Type B pancreatic cell (in vitro differentiated cells): ENCODE measurements at regions not wholly inside any gene's neighbourhood (a gene's known extent, or its start where the extent isn't known, plus 50 kb on each side); places are given as distances from the start of the nearest gene placed in this dataset.

Experiments
- DNase-seq: peaks from one replicate; pipeline ENCODE4 v3.0.0; 2021; ENCODE audit warnings: mixed read lengths; ENCODE audit not compliant: unreplicated experiment; ENCODE audit errors: extremely low spot score
- H3K27ac Mint-ChIP-seq: 2 replicates; pipeline ENCODE4 v1.8.0; 2021; ENCODE audit warnings: mild to moderate bottlenecking, mixed read lengths
- H3K27me3 Mint-ChIP-seq: 2 replicates; pipeline ENCODE4 v1.8.0; 2021; ENCODE audit warnings: mixed read lengths
- H3K36me3 Mint-ChIP-seq: 2 replicates; pipeline ENCODE4 v1.8.0; 2021; ENCODE audit warnings: mixed read lengths
- H3K4me1 Mint-ChIP-seq: one replicate; pipeline ENCODE4 v1.8.0; 2021; ENCODE audit warnings: mixed read lengths; ENCODE audit not compliant: unreplicated experiment
- H3K4me3 Mint-ChIP-seq: 2 replicates; pipeline ENCODE4 v1.8.0; 2021; ENCODE audit warnings: mild to moderate bottlenecking, mixed read lengths
- H3K9me3 Mint-ChIP-seq: 2 replicates; pipeline ENCODE4 v1.8.0; 2021; ENCODE audit warnings: mixed read lengths
- TF ChIP-seq, protein P1 (sequence below): fragments of 200-600 bp; sonication (generic); conservative IDR thresholded peaks from 2 replicates; pipeline ENCODE4 v1.5.0; 2021; ENCODE audit warnings: antibody characterized with exemption, mild to moderate bottlenecking

GRCh38 chr5:124300815-124301621 is 445.4 kb downstream of the ZNF608 start:
- Mint-ChIP-seq H3K9me3 (peaks cover 4% of the 10 kb centered on the region), H3K27ac (no peak overlapping the region)

DNA sequence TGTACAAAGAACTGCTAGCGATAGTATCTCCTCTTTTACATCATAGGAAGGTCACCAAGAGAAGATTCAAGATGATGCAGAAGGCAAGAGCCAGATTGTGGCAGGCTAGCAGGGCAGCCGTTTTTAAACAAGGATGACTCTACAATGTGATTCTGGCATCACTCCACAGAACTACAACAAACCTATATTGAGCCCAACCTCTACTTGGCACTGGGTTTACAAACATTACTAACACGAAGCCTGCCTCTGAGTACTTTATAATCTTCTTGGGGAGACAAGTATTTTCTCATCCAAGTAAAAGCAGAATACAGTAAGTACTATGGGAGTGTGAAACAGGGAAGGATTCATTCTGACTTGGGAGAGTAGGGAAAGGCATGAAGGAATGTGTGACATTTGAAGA is 448.6 kb downstream of the ZNF608 start:
- H3K4me1 Mint-ChIP-seq, result peaks cover under 1% of the 10 kb centered on the region
- H3K36me3 Mint-ChIP-seq, result peaks cover 4% of the 10 kb centered on the region
- TF ChIP-seq, protein P1, sequence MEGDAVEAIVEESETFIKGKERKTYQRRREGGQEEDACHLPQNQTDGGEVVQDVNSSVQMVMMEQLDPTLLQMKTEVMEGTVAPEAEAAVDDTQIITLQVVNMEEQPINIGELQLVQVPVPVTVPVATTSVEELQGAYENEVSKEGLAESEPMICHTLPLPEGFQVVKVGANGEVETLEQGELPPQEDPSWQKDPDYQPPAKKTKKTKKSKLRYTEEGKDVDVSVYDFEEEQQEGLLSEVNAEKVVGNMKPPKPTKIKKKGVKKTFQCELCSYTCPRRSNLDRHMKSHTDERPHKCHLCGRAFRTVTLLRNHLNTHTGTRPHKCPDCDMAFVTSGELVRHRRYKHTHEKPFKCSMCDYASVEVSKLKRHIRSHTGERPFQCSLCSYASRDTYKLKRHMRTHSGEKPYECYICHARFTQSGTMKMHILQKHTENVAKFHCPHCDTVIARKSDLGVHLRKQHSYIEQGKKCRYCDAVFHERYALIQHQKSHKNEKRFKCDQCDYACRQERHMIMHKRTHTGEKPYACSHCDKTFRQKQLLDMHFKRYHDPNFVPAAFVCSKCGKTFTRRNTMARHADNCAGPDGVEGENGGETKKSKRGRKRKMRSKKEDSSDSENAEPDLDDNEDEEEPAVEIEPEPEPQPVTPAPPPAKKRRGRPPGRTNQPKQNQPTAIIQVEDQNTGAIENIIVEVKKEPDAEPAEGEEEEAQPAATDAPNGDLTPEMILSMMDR, result no peak
- no peak for DNase-seq
- peaks cover 13% of the 10 kb centered on the region for H3K9me3 Mint-ChIP-seq
- H3K27me3 Mint-ChIP-seq, result no peaks in the 10 kb centered on the region
- no peak overlapping the region for H3K4me3 Mint-ChIP-seq
- H3K27ac Mint-ChIP-seq, result no peak overlapping the region

More at GRCh38 chr5:124300815-124301621, 445.4 kb downstream of the ZNF608 start:
- DNase-seq, result no peak
- no peaks in the 10 kb centered on the region for H3K36me3 Mint-ChIP-seq
- no peaks in the 10 kb centered on the region for H3K27me3 Mint-ChIP-seq
- H3K4me3 Mint-ChIP-seq, result no peak overlapping the region
- H3K4me1 Mint-ChIP-seq, result no peaks in the 10 kb centered on the region
- TF ChIP-seq, protein P1, result no peak

- Mint-ChIP-seq H3K4me3 (no peak overlapping the region), H3K4me1 (peaks cover 23% of the 10 kb centered on the region), H3K27me3 (peaks cover 4% of the 10 kb centered on the region), H3K9me3 (peaks cover 8% of the 10 kb centered on the region), H3K27ac (no peak overlapping the region), H3K36me3 (peaks cover 4% of the 10 kb centered on the region)
- no peak for DNase-seq
- TF ChIP-seq, protein P1, result no peak
Observed at GRCh38 chr5:124292322-124292855, 454.1 kb downstream of the ZNF608 start.

- Mint-ChIP-seq H3K4me1 (peaks cover 23% of the 10 kb centered on the region), H3K36me3 (peaks cover 4% of the 10 kb centered on the region), H3K4me3 (no peak overlapping the region), H3K9me3 (peaks cover 8% of the 10 kb centered on the region), H3K27me3 (peaks cover 4% of the 10 kb centered on the region), H3K27ac (no peak overlapping the region)
- TF ChIP-seq, protein P1, result peak; percentile 54
- no peak for DNase-seq
Observed at GRCh38 chr5:124289641-124290311, 456.7 kb downstream of the ZNF608 start.

- Mint-ChIP-seq H3K27me3 (peaks cover 4% of the 10 kb centered on the region), H3K9me3 (peaks cover 2% of the 10 kb centered on the region), H3K36me3 (no peaks in the 10 kb centered on the region), H3K4me1 (peaks cover 23% of the 10 kb centered on the region), H3K27ac (no peak overlapping the region), H3K4me3 (no peak overlapping the region)
- no peak for DNase-seq
- TF ChIP-seq, protein P1, result no peak
Observed at GRCh38 chr5:124289130-124289529, 457.3 kb downstream of the ZNF608 start.
